ENCODE measurements at regions not wholly inside any gene's neighbourhood (a gene's known extent, or its start where the extent isn't known, plus 50 kb on each side); places are given as distances from the start of the nearest gene placed in this dataset.
"Not testable (repeated sequence)": the region's sequence is repeated elsewhere in the genome, so short reads cannot be mapped to it uniquely, and the experiment has no call there.

DNA sequence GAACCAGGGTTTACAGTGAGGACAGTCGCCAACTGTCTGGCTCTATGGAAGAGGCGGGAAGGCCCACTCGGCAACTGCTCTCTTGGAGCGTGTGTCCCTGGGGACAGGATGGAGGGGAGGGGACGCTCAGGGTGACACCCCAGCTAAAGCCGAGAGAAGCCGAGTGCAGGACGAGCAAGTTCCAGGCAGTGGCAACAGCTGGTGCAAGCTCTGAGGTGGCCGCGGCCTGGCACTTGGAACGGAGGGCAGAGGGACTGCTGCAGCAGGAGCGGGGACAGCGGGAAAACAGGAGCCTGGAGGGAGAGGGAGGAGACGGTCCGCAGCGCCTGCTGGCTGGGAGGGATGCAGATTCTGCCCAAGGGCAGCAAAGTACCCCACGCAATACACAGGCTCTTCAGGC is 113.8 kb upstream of the CCZ1B start:
- not testable (repeated sequence) for DNase-seq

DNA sequence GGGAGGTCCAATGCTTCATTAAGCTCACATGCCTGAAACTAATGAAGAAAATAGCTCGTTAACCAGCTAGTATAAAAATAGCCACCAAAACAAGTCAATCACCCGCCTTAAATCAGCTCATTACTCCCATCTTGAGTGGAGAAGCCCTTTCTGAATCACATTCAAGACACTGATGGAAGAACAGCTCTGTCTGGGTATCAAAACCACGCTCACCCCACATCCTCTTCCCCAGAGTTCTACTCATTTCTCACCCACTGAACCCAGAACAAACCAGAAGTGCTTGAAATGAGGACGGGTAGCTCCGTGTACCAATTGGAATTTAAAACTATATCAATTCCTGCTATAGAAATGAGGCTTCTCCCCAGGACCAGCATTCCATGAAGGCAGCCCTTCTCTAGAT is 120.8 kb upstream of the CCZ1B start:
- not testable (repeated sequence) for DNase-seq

DNA sequence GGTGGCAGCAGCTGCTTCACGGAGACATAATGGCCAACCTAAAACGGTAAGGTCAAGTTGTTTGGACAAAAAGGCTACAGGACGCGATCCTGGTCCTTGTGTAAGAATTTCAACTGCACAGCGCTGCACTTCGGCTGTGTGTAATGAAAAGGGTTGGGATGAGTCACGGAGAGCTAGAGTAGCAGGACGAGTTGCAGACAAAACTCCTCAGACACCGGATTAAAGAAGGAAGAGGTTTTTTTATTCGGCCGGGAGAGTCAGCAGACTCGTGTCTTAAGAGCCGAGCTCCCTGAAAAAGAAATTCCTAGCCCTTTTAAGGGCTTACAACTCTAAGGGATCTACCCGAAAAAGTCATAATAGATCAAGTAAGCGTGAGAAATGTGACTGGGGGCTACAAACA is 124.2 kb upstream of the CCZ1B start:
- DNase-seq = not testable (repeated sequence)

DNA sequence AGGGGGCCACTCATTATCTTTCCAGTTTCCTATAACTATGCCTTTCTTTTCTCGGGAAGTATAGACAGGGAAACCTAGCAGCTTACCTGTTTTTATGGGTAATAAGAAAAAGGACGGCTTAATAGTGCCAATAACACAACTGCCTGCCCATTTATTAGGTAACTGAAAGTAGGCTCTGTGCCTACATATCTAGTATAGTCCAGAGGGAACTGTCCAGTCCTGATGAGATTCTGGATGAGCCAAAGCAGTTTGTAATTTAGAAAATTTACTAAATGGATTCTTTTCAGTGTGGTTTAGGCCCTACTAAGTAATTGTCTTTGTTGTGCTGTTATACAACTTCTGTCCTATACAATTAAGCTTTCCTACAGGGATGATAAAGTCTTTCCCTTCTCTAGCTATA is 125.5 kb upstream of the CCZ1B start:
- DNase-seq = not testable (repeated sequence)

DNA sequence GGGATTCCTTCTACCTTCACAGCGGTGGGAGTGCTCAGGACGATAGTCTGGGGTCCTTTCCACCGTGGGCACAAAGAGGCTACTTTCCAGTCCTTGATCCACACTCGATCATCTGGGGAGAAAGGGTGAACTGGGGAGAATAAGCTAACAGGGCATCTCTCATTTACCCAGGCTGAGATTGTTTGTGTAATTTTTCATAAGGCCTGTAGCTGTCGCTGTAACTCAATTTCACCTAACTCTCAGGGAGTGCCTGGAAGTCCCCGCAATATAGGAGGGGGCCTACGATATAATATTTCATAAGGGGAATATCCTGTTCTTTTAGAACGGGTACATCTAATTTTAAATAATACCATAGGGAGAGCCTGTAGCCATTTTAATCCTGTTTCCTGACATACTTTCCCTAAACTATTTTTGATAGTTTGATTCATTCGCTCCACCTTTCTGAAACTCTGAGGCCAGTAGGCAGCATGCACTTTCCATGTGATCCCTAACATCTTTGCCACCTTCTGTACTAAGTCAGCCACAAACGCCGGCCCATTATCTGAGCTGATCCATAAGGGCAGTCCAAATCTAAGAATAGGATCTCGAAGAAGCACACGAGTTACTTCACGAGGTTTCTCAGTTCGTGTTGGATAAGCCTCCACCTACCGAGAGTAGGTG is 127.2 kb upstream of the CCZ1B start:
- peak; percentile 10 for DNase-seq

DNA sequence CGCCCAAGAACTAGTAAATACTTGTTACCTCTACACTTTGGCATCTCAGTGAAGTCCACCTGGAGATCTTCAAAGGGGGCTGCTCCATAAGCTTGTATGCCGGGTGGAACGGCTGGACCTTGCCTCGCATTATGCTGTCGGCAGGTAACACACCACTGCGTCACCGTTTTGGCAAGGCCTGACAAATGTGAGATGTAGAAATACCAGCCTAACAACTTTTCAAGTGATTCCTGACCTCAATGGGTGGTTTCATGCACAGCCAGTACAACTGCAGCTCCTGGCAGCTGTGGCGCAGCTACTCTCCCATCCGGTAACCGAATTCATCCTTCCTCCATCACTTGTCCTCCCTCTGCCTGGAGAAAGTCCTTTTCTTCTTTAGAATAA is 127.7 kb upstream of the CCZ1B start:
- DNase-seq = not testable (repeated sequence)

DNA sequence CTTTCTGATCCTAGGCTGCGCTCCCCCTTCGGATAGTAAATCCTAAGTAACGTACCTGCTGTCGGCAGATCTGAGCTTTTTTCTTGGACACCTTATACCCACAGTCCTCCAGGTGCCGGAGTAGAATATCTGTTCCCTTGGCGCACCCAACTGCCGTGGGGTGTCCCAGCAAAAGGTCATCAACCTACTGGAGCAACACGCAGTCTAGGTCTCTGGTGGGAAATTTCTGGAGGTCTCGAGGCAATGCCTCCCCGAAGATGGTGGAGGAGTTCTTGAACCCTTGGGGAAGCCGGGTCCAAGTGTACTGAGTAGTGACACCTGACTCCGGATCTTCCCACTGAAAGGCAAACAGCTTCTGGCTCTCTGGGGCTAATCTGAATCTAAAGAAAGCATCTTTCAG is 129.3 kb upstream of the CCZ1B start:
- not testable (repeated sequence) for DNase-seq

DNA sequence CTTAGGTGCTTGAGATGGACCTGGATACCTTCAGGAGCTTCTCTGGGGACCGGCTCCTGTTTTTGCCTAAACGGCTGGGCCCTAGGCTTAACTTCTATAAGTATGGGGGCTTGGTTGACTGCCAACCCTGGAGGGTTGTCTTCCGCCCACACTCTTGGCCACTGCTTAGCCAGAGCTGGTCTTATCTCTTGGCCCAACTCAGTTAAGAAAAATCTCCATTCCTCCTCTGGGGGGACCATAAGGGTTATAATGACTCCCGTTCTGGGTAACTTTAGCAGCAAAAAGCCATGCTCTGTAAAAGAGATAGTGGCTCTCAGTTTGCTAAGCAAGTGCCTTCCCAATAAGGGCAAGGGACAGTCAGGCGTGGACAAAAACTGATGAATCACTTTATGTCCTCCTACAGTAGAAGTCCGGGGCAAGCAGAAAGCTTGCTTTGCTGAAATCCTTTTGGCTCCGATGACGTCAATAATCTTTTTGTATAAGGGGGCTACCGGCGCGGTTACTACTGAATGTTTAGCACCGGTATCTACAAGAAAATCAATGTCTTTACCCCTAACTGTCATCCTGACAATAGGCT is 130.0 kb upstream of the CCZ1B start:
- not testable (repeated sequence) for DNase-seq

DNA sequence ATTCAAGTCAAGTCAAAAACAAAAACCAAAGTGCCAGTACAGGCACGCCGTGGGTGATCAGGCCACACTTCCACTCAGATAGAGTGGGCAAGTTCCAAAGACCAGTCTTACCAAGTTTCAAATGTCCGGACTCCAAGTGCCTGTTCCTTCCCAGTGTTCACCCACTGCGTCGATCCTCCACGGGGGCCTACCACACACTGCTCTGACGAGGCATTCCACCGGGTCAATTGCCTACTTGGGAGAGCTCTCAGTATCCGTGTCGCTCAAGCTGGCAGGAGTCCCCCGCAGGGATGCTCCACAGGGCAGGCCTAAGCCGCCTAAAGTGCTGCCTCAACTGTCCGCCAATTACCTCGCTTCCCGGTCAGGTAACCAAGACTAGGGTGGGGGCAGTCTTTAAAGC is 132.3 kb upstream of the CCZ1B start:
- DNase-seq = not testable (repeated sequence)

DNA sequence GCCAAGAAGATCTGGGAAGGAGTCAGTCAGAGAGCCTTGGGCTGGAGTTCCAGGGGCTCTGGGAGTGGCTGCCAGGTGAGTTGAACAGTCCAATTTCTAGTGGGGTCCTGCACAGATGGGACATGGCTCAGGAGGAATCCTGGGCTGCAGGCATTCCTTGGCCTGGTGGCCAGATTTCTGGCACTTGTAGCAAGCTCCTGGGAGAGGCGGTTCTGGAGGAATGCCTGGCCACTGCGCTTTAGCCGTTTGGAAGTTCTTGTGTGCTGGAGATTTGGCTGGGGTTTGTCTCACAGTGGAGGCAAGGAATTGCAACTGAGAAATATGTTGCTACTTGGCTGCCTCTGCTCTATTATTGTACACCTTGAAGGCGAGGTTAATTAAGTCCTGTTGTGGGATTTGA is 133.9 kb upstream of the CCZ1B start:
- DNase-seq = not testable (repeated sequence)

DNA sequence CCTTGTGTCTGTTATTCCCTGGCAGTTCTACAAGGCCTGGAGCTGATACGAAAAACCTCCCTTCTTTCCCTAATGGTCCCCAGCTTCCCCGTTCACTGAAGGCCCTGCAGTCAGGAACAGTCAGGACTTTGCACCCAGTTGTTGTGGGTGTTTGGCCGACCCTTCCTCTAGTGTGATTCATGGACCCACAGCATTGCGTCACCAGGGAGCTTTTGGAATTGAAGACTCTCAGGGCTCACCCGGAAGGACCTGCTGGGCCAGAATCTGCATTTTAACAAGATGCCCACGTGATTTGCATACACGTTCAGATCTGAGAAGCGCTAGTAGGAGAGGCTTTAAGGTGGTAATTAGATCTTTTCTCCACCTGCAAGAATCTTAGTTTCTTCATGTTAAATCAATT is 136.8 kb upstream of the CCZ1B start:
- DNase-seq = not testable (repeated sequence)

DNA sequence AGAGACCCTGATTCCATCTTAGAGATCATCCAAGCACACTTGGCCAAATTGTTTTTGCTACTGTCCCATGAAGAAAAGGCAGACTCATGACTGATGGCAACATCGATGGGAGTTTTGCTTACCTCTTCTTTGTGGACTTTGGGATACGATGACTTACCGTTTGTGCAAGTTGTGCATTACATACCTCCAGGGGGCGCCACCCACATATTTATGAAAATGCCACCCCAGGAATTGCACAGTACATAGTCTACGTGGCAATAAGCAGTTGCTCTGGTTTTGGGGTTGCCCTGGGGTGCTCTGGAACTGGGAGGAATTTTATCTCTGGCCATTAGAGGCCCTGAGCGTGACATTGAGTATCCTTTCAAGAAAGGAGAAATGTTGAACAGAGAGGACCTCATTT is 139.0 kb upstream of the CCZ1B start:
- peak; percentile 57 for DNase-seq

DNA sequence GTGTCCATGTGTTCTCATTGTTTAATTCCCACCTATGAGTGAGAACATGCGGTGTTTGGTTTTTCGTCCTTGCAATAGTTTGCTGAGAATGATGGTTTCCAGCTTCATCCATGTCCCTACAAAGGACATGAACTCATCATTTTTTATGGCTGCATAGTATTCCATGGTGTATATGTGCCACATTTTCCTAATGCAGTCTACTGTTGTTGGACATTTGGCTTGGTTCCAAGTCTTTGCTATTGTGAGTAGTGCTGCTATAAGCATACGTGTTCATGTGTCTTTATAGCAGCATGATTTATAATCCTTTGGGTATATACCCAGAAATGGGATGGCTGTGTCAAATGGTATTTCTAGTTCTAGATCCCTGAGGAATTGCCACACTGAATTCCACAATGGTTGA is 144.1 kb upstream of the CCZ1B start:
- DNase-seq = not testable (repeated sequence)

DNA sequence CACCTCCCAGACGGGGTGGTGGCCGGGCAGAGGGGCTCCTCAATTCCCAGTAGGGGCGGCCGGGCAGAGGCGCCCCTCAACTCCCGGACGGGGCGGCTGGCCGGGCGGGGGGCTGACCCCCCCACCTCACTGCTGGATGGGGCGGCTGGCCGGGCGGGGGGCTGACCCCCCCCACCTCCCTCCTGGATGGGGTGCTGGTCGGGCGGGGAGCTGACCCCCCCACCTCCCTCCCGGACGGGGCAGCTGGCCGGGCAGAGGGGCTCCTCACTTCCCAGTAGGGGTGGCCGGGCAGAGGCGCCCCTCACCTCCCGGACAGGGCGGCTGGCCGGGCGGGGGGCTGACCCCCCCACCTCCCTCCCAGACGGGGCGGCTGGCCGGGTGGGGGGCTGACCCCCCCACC is 148.8 kb upstream of the CCZ1B start:
- not testable (repeated sequence) for DNase-seq

DNA sequence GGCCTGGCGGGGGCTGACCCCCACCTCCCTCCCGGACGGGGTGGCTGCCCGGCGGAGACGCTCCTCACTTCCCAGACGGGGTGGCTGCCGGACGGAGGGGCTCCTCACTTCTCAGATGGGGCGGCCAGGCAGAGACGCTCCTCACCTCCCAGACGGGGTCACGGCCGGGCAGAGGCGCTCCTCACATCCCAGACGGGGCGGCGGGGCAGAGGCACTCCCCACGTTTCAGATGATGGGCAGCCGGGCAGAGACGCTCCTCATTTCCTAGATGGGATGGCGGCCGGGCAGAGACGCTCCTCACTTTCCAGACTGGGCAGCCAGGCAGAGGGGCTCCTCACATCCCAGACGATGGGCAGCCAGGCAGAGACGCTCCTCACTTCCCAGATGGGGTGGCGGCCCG is 149.3 kb upstream of the CCZ1B start:
- not testable (repeated sequence) for DNase-seq

DNA sequence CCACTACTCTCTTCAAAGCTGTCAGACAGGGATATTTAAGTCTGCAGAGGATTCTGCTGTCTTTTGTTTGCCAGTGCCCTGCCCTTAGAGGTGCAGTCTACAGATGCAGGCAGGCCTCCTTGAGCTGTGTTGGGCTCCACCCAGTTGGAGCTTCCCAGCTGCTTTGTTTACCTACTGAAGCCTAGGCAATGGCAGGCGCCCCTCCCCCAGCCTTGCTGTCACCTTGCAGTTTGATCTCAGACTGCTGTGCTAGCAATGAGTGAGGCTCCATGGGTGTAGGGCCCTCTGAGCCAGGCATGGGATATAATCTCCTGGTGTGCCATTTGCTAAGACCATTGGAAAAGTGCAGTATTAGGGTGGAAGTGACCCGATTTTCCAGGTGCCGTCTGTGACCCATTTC is 151.3 kb upstream of the CCZ1B start:
- not testable (repeated sequence) for DNase-seq

DNA sequence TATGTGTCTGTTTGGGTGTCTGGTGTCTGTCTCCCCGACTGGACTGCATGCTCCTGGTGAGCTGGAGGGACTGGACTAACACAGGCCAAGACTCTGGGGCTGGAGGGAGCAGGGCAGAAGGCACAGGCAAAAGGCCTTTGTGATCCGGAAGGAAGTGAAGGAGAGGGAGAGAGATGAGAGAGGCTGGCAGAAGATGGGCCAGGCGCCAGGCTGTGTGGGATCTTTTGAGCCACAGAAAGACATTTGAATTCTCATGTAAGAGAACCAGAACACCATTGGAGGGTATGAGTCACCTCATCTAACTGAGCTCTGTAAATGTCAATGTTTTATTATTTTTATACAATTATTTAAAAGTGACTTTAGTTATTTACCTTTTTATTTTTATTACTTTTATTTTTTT is 152.3 kb upstream of the CCZ1B start:
- not testable (repeated sequence) for DNase-seq

DNA sequence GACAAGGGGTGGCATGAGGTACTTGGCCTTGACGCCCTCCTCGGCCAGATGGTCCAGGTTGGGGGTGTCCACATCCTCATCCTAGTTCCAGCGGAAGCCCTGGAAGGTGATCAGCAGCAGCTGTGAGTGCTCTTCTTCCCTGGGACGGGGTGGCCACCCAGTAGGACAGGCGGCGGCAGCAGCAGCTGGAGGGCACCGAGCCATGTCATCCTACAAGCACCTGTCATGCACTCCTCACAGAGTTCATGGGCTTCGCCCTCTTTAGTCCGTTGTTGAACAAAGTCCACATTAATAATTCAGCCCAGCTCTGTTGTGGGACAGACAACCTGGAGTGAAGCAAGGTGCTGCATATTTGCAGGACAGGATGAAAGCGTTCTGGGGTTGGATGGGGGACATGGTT is 153.4 kb upstream of the CCZ1B start:
- not testable (repeated sequence) for DNase-seq

DNA sequence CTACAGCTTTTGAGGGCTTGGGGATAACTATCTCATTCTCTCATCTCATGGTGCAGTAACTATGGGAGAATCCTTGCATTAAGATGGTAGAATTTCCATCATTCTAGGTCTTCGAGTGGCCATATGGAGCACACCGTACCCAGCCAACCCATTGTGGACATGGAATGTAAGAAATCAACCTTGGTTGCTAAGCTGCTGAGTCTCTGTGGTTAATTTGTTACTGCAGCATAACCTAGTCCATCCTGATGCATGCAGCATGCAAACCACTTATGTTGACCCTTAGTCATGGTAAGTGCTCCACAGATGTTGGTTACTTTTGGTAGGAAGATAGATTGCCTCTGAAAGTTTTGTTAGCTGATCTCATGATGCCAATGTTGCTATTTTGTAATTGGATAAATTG is 156.3 kb upstream of the CCZ1B start:
- not testable (repeated sequence) for DNase-seq

DNA sequence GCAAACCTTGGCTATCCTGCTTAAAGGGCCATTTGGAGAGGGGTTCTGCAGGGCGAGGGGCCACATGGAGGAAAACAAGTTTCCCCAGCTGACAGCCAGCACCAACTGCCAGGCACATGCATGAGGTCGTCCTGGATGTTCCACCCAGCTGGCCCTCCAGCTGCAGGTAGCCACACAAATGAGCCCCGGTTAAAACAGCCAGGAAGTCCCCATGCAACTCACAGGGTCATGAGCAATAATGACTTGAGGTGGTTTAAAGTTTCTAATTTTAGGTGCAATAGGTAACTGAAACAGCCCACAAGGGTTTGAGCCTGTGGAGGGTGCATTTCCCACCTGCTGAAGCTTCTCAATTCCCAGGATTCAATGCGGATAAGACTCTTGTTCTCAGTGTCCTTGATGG is 160.8 kb upstream of the CCZ1B start:
- not testable (repeated sequence) for DNase-seq

DNA sequence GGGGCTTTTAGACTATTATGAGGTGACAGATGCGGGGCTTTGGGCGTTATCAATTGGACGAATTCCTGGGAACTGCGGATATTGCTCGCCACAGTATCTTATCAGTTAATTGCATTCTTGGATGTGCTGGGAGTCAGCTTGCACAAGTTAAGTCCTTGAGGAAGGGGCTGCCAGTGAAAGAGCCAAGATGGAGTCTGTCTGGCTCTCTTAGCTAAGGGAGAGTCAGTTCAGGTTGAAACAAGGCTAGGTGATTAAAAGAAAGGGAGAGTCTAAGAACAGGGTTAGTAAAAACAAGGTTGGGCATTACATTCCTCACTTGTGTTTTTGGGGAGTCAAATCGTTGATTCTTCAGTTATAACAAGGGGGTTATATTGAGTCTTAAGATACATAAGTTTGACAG is 162.5 kb upstream of the CCZ1B start:
- not testable (repeated sequence) for DNase-seq

DNA sequence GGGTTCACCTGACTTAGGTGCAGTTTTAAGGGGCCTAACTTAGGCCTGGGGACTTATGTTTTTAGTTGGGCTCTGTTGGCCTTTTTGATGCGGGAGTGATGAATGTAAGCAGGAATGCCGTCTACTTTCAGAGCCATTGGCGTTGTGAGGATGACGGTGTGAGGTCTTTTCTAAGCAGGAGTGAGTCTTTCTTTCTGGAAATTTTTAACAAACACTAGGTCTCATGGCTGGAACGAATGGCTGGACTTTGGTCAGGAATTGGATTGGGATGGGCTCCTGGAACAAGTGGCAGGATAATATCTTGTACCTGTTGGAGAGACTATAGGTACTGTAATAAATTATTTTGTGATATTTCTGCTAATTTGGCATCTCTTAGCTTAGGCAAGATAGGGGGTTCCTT is 163.9 kb upstream of the CCZ1B start:
- DNase-seq = not testable (repeated sequence)

DNA sequence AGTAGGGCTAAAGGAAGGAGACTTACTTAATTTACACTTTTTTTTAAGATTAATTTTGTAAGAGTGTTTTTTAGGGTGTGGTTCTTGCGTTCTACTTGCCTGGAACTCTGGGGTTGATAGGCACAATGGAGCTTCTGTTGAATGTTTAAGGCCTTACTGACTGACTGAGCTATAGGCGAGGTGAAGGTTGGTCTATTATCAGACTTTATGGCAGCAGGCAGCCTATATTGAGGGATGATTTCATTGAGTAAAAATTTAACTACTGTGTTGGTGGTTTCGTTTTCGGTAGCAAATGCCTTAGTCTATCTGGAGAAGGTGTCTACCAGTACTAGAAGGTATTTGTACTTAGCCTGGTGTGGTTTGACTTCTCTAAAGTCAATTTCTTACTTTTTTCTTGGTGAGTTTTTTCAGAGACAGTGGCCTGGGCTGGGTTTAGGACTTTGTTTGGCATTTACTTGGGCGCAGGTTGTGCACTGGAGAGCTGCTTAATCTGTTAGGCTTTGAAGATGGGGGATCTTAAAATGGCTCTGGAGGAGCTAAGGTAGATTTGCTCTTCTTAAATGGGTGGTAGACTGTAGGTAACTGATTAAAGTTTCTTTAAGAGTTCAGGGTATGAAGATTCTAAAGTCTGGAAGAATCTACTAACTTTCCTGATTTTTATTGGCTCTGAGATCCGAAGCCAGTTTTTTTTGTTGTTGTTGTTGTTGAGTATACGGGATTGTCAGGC is 164.5 kb upstream of the CCZ1B start:
- DNase-seq = not testable (repeated sequence)

DNA sequence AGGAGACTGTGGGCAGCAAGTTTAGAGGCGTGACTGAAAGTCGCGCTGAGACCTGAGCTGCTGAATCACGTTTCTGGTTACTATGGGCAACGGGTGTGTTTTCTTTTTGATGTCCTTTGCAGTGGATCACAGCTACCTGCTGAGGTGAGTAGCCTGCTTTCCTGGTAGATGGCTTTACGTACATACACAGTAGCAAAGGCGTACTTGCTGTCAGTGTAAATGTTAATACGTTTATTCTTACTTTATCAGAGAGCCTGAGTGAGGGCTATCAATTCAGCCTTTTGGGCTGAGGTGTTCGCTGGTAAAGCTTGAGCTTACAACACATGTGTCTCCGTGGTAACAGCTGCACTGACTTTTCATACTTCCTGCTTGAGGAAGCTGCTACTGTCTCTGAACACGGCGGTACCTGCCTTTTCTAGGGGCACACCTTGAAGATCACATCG is 165.1 kb upstream of the CCZ1B start:
- peak; percentile 87 for DNase-seq
